ENCODE measurements at regions not wholly inside any gene's neighbourhood (a gene's known extent, or its start where the extent isn't known, plus 50 kb on each side); places are given as distances from the start of the nearest gene placed in this dataset.

DNA sequence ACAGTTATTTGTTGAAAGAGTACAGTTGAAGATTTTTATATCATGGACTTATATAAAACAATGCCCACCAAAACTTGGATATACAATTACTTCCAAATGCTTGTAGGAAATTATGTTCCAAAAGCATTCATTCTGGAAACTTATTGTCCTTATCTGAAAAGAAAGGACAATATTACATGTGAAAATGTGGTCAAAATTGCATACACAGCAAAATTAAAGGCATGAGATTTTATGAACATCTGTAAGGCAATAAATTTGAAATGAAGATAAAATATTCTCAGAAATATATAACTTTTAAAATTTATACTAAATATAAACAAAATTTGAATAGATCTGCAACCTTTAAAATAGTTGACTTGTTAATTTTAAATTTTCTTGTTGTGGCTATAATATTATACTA lies 1173.8 kb downstream of the NLGN4X start:
- Histone ChIP-seq H3K36me3 (ENCODE audit: control insufficient read depth in 2 of 2, extremely low read depth in 1 of 2, insufficient read depth in 2 of 2, low read length in 2 of 2) (no peaks in the 10 kb centered on the region), H3K27me3 (ENCODE audit: control insufficient read depth in 2 of 2, insufficient read depth in 2 of 2, low read length in 2 of 2) (no peaks in the 10 kb centered on the region), H4K20me1 (replicated peaks; ENCODE audit: control insufficient read depth, extremely low read depth, insufficient read depth, low read length) (no peaks in the 10 kb centered on the region), H3K9me3 (replicated peaks; ENCODE audit: control insufficient read depth, insufficient read depth, low read length) (no peaks in the 10 kb centered on the region), H3K4me1 (ENCODE audit: control insufficient read depth, extremely low read depth, insufficient read depth, low read length) (no peaks in the 10 kb centered on the region), H3K9ac (replicated peaks; ENCODE audit: extremely low read depth, insufficient read depth, low read length) (no peak overlapping the region), H3K4me2 (ENCODE audit: insufficient read depth, low read length) (no peak overlapping the region), H3K4me3 (replicated peaks in 1 of 3; ENCODE audit: insufficient read depth in 1 of 3, low read depth in 1 of 3, low read length in 3 of 3) (no peak overlapping the region), H3K27ac (ENCODE audit: insufficient read depth, low read depth, low read length) (no peak overlapping the region), H3K9me1 (replicated peaks; ENCODE audit: control insufficient read depth, extremely low read depth, insufficient read depth, low read length) (no peaks in the 10 kb centered on the region), H3K79me2 (ENCODE audit: control insufficient read depth, insufficient read depth, low read length) (no peaks in the 10 kb centered on the region), H2AFZ (ENCODE audit: low read depth, low read length) (no peak overlapping the region)
- DNase-seq (ENCODE audit: low read depth, low spot score), result no peak
- TF ChIP-seq, protein P1, sequence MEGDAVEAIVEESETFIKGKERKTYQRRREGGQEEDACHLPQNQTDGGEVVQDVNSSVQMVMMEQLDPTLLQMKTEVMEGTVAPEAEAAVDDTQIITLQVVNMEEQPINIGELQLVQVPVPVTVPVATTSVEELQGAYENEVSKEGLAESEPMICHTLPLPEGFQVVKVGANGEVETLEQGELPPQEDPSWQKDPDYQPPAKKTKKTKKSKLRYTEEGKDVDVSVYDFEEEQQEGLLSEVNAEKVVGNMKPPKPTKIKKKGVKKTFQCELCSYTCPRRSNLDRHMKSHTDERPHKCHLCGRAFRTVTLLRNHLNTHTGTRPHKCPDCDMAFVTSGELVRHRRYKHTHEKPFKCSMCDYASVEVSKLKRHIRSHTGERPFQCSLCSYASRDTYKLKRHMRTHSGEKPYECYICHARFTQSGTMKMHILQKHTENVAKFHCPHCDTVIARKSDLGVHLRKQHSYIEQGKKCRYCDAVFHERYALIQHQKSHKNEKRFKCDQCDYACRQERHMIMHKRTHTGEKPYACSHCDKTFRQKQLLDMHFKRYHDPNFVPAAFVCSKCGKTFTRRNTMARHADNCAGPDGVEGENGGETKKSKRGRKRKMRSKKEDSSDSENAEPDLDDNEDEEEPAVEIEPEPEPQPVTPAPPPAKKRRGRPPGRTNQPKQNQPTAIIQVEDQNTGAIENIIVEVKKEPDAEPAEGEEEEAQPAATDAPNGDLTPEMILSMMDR (IDR thresholded peaks at IDR 0.05; ENCODE audit: extremely low read depth in 1 of 2, insufficient read depth in 1 of 2, low read depth in 1 of 2, low read length in 2 of 2), result no peak
- no peak for TF ChIP-seq JUN (IDR thresholded peaks at IDR 0.05; ENCODE audit: borderline replicate concordance, insufficient read depth, insufficient read length, low read depth)
- ChIA-PET CTCF (no interaction called here), POLR2A (no interaction called here)
- FAIRE-seq, result no peak
- BruUV-seq (replicated peaks), result no TSS peak
- intact Hi-C loops (cut with micrococcal nuclease) (no loop called here), dilution Hi-C loops (cut with MboI; ENCODE audit: extremely low pct_ligation_motif_present, low sequenced_read_pairs) (no loop called here)

DNA sequence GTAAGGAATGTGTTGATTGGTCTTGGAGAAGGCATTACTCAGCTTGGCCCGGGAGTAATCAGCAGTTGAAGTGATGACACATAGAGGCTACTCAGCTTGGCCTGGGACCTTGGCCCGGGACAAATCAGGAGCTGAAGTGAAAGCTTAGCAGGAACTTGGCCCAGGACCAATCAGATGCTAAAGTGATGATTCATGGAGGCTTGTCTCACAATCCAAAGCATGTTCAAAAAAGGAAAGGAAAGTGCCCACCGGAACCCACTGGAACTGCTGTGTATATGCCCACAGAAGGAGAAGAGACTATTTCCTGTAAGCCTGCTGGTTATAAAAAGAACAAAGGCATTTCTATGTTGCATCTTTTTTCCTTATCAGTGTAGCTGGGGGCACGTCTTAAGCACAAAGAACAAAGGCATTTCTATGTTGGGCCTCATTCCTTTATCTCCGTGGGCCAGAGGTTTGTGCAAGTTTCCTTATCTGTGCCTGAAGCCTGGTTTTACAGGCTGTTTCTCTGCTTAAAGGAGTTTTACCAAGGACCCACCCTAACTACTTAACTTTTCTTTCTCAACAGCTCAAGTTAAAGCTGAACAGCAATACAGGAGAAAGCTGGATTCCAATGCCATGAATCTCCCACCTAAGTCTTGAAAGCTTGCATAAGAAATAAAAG lies 1176.7 kb downstream of the NLGN4X start:
- Histone ChIP-seq H3K4me2 (ENCODE audit: insufficient read depth, low read length) (no peak overlapping the region), H4K20me1 (replicated peaks; ENCODE audit: control insufficient read depth, extremely low read depth, insufficient read depth, low read length) (no peaks in the 10 kb centered on the region), H3K4me1 (ENCODE audit: control insufficient read depth, extremely low read depth, insufficient read depth, low read length) (no peaks in the 10 kb centered on the region), H2AFZ (ENCODE audit: low read depth, low read length) (no peak overlapping the region), H3K79me2 (ENCODE audit: control insufficient read depth, insufficient read depth, low read length) (no peaks in the 10 kb centered on the region), H3K9ac (replicated peaks; ENCODE audit: extremely low read depth, insufficient read depth, low read length) (no peak overlapping the region), H3K9me1 (replicated peaks; ENCODE audit: control insufficient read depth, extremely low read depth, insufficient read depth, low read length) (no peaks in the 10 kb centered on the region), H3K27me3 (ENCODE audit: control insufficient read depth in 2 of 2, insufficient read depth in 2 of 2, low read length in 2 of 2) (no peaks in the 10 kb centered on the region), H3K9me3 (replicated peaks; ENCODE audit: control insufficient read depth, insufficient read depth, low read length) (no peaks in the 10 kb centered on the region), H3K36me3 (ENCODE audit: control insufficient read depth in 2 of 2, extremely low read depth in 1 of 2, insufficient read depth in 2 of 2, low read length in 2 of 2) (no peaks in the 10 kb centered on the region), H3K4me3 (replicated peaks in 1 of 3; ENCODE audit: insufficient read depth in 1 of 3, low read depth in 1 of 3, low read length in 3 of 3) (no peak overlapping the region), H3K27ac (ENCODE audit: insufficient read depth, low read depth, low read length) (no peak overlapping the region)
- DNase-seq (ENCODE audit: low read depth, low spot score), result no peak
- ChIA-PET CTCF (no interaction called here), POLR2A (no interaction called here)
- BruUV-seq (replicated peaks), result no TSS peak
- intact Hi-C loops (cut with micrococcal nuclease), result no loop called here
- no peak for TF ChIP-seq FOS (IDR thresholded peaks at IDR 0.05; ENCODE audit: borderline replicate concordance, insufficient read depth, low read length)
- FAIRE-seq, result no peak
- dilution Hi-C loops (cut with MboI; ENCODE audit: extremely low pct_ligation_motif_present, low sequenced_read_pairs), result no loop called here
